ENCODE measurements at regions not wholly inside any gene's neighbourhood (a gene's known extent, or its start where the extent isn't known, plus 50 kb on each side); places are given as distances from the start of the nearest gene placed in this dataset.

DNA sequence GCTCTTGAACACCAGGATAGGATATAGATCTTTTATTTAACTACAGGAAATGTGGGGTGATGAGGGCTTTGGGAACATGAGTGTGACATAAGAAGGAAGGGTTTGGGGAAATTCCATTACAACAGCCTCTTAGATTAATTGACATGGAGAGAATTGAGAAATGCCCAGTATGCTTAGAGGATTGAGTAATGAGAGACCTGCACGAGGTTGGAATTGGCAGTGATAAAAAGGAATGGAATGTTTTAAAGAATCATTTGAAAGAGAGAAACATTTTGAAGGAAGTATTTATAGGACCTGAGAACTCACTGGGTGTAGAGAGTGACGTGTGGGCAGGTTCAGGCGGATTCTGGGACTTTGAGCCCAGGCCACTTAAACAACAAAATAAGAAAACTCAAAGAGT is 227.0 kb downstream of the BMP2 start:
- TF ChIP-seq POLR2A (IDR thresholded peaks at IDR 0.05; ENCODE audit: low read depth, low read length) (no peak), POLR2AphosphoS5 (IDR thresholded peaks at IDR 0.05; ENCODE audit: low read depth, low read length) (no peak), TAF1 (IDR thresholded peaks at IDR 0.05; ENCODE audit: low read depth, low read length) (no peak)

Measured in GM12891 (cell line).